ENCODE measurements at regions not wholly inside any gene's neighbourhood (a gene's known extent, or its start where the extent isn't known, plus 50 kb on each side); places are given as distances from the start of the nearest gene placed in this dataset.

GRCh38 chr14:62409626-62410300 is 635.5 kb downstream of the KCNH5 start:
- DNase-seq (ENCODE audit: low read depth, low spot score) (no peak), FAIRE-seq (no peak)
- Histone ChIP-seq H2AFZ (ENCODE audit: control insufficient read depth, low read length) (no peak overlapping the region), H3K4me3 (ENCODE audit: control insufficient read depth in 2 of 3, extremely low read depth in 1 of 3, insufficient read depth in 2 of 3, low read depth in 1 of 3, low read length in 3 of 3) (no peak overlapping the region), H3K9me3 (ENCODE audit: control insufficient read depth, low read depth, low read length) (no peaks in the 10 kb centered on the region), H3K36me3 (ENCODE audit: control insufficient read depth in 2 of 2, extremely low read depth in 1 of 2, insufficient read depth in 2 of 2, low read length in 2 of 2) (no peaks in the 10 kb centered on the region), H3K27ac (ENCODE audit: control insufficient read depth, insufficient read depth, low read length) (no peak overlapping the region), H3K9me1 (ENCODE audit: control insufficient read depth, extremely low read depth, insufficient read depth, low read length) (no peaks in the 10 kb centered on the region), H4K20me1 (ENCODE audit: control insufficient read depth, extremely low read depth, insufficient read depth, low read length) (no peaks in the 10 kb centered on the region), H3K9ac (ENCODE audit: control insufficient read depth, extremely low read depth, insufficient read depth, low read length) (no peak overlapping the region), H3K4me2 (ENCODE audit: control insufficient read depth, extremely low read depth, insufficient read depth, low read depth, low read length) (no peak overlapping the region), H3K79me2 (ENCODE audit: control insufficient read depth, insufficient read depth, low read length) (no peaks in the 10 kb centered on the region), H3K27me3 (ENCODE audit: control insufficient read depth, extremely low read depth, insufficient read depth, low read length) (no peaks in the 10 kb centered on the region), H3K4me1 (ENCODE audit: control insufficient read depth, extremely low read depth, insufficient read depth, low read length) (no peaks in the 10 kb centered on the region)
- TF ChIP-seq CTCF (optimal IDR thresholded peaks at IDR 0.05 in 1 of 3, IDR thresholded peaks at IDR 0.05 in 1 of 3, conservative IDR thresholded peaks at IDR 0.05 in 1 of 3; ENCODE audit: extremely low read depth in 1 of 3, insufficient read depth in 2 of 3, low read length in 3 of 3) (no peak), EZH2 (IDR thresholded peaks at IDR 0.05; ENCODE audit: low read length) (no peak)
- dilution Hi-C loops (cut with MboI; ENCODE audit: extremely low pct_ligation_motif_present, low sequenced_read_pairs): no loop called here

GRCh38 chr14:62420847-62421246 is 624.4 kb downstream of the KCNH5 start:
- TF ChIP-seq CTCF (optimal IDR thresholded peaks at IDR 0.05 in 1 of 3, IDR thresholded peaks at IDR 0.05 in 1 of 3, conservative IDR thresholded peaks at IDR 0.05 in 1 of 3; ENCODE audit: extremely low read depth in 1 of 3, insufficient read depth in 2 of 3, low read length in 3 of 3): no peak
- no peak for TF ChIP-seq EZH2 (IDR thresholded peaks at IDR 0.05; ENCODE audit: low read length)
- no peaks in the 10 kb centered on the region for H3K4me1 ChIP-seq (ENCODE audit: control insufficient read depth, extremely low read depth, insufficient read depth, low read length)
- H4K20me1 ChIP-seq (ENCODE audit: control insufficient read depth, extremely low read depth, insufficient read depth, low read length): no peaks in the 10 kb centered on the region
- no peak overlapping the region for H3K4me2 ChIP-seq (ENCODE audit: control insufficient read depth, extremely low read depth, insufficient read depth, low read depth, low read length)
- H2AFZ ChIP-seq (ENCODE audit: control insufficient read depth, low read length): no peak overlapping the region
- no peak for FAIRE-seq
- no peak overlapping the region for H3K9ac ChIP-seq (ENCODE audit: control insufficient read depth, extremely low read depth, insufficient read depth, low read length)
- H3K9me1 ChIP-seq (ENCODE audit: control insufficient read depth, extremely low read depth, insufficient read depth, low read length): no peaks in the 10 kb centered on the region
- dilution Hi-C loops (cut with MboI; ENCODE audit: extremely low pct_ligation_motif_present, low sequenced_read_pairs): no loop called here
- no peaks in the 10 kb centered on the region for H3K36me3 ChIP-seq (ENCODE audit: control insufficient read depth in 2 of 2, extremely low read depth in 1 of 2, insufficient read depth in 2 of 2, low read length in 2 of 2)
- H3K9me3 ChIP-seq (ENCODE audit: control insufficient read depth, low read depth, low read length): no peaks in the 10 kb centered on the region
- no peak overlapping the region for H3K4me3 ChIP-seq (ENCODE audit: control insufficient read depth in 2 of 3, extremely low read depth in 1 of 3, insufficient read depth in 2 of 3, low read depth in 1 of 3, low read length in 3 of 3)
- no peaks in the 10 kb centered on the region for H3K27me3 ChIP-seq (ENCODE audit: control insufficient read depth, extremely low read depth, insufficient read depth, low read length)
- no peak for DNase-seq (ENCODE audit: low read depth, low spot score)
- H3K27ac ChIP-seq (ENCODE audit: control insufficient read depth, insufficient read depth, low read length): no peak overlapping the region
- H3K79me2 ChIP-seq (ENCODE audit: control insufficient read depth, insufficient read depth, low read length): no peaks in the 10 kb centered on the region

All from keratinocyte (primary cell).